HG03066 (cell line): ENCODE measurements at regions not wholly inside any gene's neighbourhood (a gene's known extent, or its start where the extent isn't known, plus 50 kb on each side); places are given as distances from the start of the nearest gene placed in this dataset.

Experiments used
- ATAC-seq: cut with Tn5 transposase; IDR thresholded peaks from one replicate; pipeline ENCODE4 v1.9.1; 2021; ENCODE audit warnings: low read depth; ENCODE audit not compliant: unreplicated experiment

DNA sequence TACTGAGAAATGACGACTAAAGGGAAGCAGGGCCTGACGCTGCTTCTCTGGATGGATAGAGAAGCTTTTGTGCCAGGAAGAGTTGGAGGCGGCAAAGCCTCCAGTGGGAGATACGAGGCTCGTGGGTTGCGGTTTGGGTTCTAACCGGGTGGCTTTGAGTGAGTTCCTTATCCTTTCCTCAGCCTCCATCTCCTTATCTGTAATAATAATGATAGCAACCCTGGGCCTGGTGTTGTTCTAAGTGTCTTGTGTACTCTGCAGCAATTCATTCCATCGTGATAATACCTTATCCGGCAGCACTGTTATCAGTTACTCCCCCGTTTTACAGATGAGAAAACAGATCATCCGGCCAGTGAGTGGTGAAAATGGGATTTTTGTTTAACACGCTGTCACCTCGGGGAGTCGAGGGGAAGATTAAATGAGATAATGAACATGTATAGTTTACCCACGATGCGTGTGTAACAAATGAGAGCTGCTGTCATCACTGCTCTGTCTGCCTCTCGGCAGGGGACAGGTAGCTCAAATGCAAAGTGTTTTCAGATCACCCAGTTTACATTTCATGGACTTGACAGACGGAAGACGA, 52.0 kb upstream of the LHX1 start:
- no peak for ATAC-seq

DNA sequence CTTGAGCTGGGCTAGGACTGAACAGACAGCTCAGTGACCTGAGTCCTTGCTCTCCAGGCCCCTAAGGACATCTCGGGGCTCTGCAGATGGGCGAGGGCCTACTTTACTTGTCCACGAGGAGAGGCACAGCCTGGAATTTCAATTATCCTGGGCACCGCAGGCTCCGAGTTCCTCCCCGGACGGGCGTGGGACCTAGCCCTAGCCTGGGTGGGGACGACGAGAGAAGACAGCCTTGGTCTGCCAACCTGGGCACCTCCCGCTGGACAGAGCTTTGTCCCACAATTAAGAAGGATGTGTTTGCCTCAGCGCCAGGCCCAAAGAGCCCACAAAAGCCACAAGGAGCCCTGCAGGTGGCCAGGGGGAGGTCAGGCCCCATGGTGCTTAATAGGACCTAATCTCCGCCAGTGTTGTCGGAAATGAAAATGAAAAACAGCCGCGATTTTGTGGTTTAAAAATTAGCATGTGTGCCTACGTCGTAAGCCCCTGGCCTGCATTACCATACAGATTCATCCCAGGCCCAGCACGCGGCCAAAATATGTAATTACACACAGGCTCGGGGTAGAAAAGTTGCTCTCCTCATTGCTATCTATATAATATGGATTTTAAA, 51.4 kb upstream of the LHX1 start:
- no peak for ATAC-seq
